Spinal cord (tissue), 9 donors: ENCODE measurements at regions not wholly inside any gene's neighbourhood (a gene's known extent, or its start where the extent isn't known, plus 50 kb on each side); places are given as distances from the start of the nearest gene placed in this dataset.

Experiments used
- DNase-seq, 6 donors: peaks; one replicate each; pipeline versions ENCODE4 v3.0.0 to v3.0.0-alpha.2; 2013 to 2015; ENCODE audit warnings: low spot score in 6 of 6, low read depth in 4 of 6
- H3K27ac ChIP-seq: one replicate; pipeline ENCODE4 v1.5.1; 2013; ENCODE audit warnings: low read depth, low read length, control low read depth
- H3K27me3 ChIP-seq: one replicate; pipeline ENCODE4 v1.6.1; 2013; ENCODE audit warnings: low read length; ENCODE audit not compliant: control insufficient read depth, insufficient read depth
- H3K36me3 ChIP-seq: one replicate; pipeline ENCODE4 v1.6.1; 2013; ENCODE audit warnings: low read length; ENCODE audit not compliant: control insufficient read depth, insufficient read depth
- H3K4me1 ChIP-seq: one replicate; pipeline ENCODE4 v1.6.1; 2013; ENCODE audit warnings: low read length; ENCODE audit not compliant: control insufficient read depth, insufficient read depth
- H3K4me3 ChIP-seq: one replicate; pipeline ENCODE4 v1.5.1; 2013; ENCODE audit warnings: low read depth, low read length, control low read depth
- H3K9me3 ChIP-seq: one replicate; pipeline ENCODE4 v1.6.1; 2013; ENCODE audit warnings: low read length; ENCODE audit not compliant: control insufficient read depth, insufficient read depth
- WGBS: methylation state at CpG from one replicate; pipeline ENCODE4 v1.1.5; 2013; ENCODE audit warnings: missing lambda C conversion rate; ENCODE audit not compliant: insufficient coverage; 5-methylcytosine and 5-hydroxymethylcytosine counted together
- donor health status: healthy.

- Histone ChIP-seq H3K27ac (no peak overlapping the region), H3K4me3 (no peak overlapping the region), H3K4me1 (peaks cover 17% of the 10 kb centered on the region), H3K36me3 (no peaks in the 10 kb centered on the region), H3K27me3 (peaks cover 29% of the 10 kb centered on the region), H3K9me3 (no peaks in the 10 kb centered on the region)
- 88% methylated on average over 4 of the region's 8 CpGs for WGBS
- DNase-seq, result no peak
Measured at GRCh38 chr12:111174251-111174960, 194.5 kb downstream of the PHETA1 start.

GRCh38 chr12:111173836-111174235 lies 195.1 kb downstream of the PHETA1 start:
- no peaks in the 10 kb centered on the region for H3K36me3 ChIP-seq

GRCh38 chr12:111173391-111173790 lies 195.5 kb downstream of the PHETA1 start:
- Histone ChIP-seq H3K36me3 (no peaks in the 10 kb centered on the region), H3K27me3 (peaks cover 26% of the 10 kb centered on the region), H3K4me3 (no peak overlapping the region), H3K4me1 (peaks cover 9% of the 10 kb centered on the region), H3K9me3 (no peaks in the 10 kb centered on the region), H3K27ac (no peak overlapping the region)
- DNase-seq, result no peak
- 89% methylated on average over 5 of the region's 5 CpGs for WGBS

More at GRCh38 chr12:111173836-111174235, 195.1 kb downstream of the PHETA1 start:
- WGBS, result 92% methylated on average over 3 of the region's 3 CpGs
- Histone ChIP-seq H3K9me3 (no peaks in the 10 kb centered on the region), H3K27ac (no peak overlapping the region), H3K4me3 (no peak overlapping the region), H3K27me3 (peaks cover 26% of the 10 kb centered on the region), H3K4me1 (peaks cover 13% of the 10 kb centered on the region)
- no peak for DNase-seq

- Histone ChIP-seq H3K27me3 (peaks cover 25% of the 10 kb centered on the region), H3K4me1 (peaks cover 8% of the 10 kb centered on the region), H3K4me3 (no peak overlapping the region), H3K9me3 (no peaks in the 10 kb centered on the region), H3K27ac (no peak overlapping the region), H3K36me3 (no peaks in the 10 kb centered on the region)
- 65% methylated on average over 6 of the region's 8 CpGs for WGBS
- DNase-seq, result no peak
Measured at GRCh38 chr12:111172786-111173185, 196.1 kb downstream of the PHETA1 start.

GRCh38 chr12:111171832-111172231 lies 197.1 kb downstream of the PHETA1 start:
- no peak for DNase-seq
- Histone ChIP-seq H3K27ac (no peak overlapping the region), H3K27me3 (peaks cover 24% of the 10 kb centered on the region), H3K36me3 (no peaks in the 10 kb centered on the region), H3K4me3 (no peak overlapping the region), H3K9me3 (no peaks in the 10 kb centered on the region), H3K4me1 (peaks cover 13% of the 10 kb centered on the region)
- 88% methylated on average over 9 of the region's 9 CpGs for WGBS

GRCh38 chr12:111171345-111171744 lies 197.6 kb downstream of the PHETA1 start:
- peaks cover 17% of the 10 kb centered on the region for H3K4me1 ChIP-seq
- no peak for DNase-seq
- 92% methylated on average over 9 of the region's 9 CpGs for WGBS
- no peaks in the 10 kb centered on the region for H3K9me3 ChIP-seq
- no peak overlapping the region for H3K27ac ChIP-seq
- H3K36me3 ChIP-seq, result no peaks in the 10 kb centered on the region
- peaks cover 21% of the 10 kb centered on the region for H3K27me3 ChIP-seq
- H3K4me3 ChIP-seq, result no peak overlapping the region

GRCh38 chr12:111170543-111170942 lies 198.4 kb downstream of the PHETA1 start:
- H3K4me3 ChIP-seq, result no peak overlapping the region
- peaks cover 15% of the 10 kb centered on the region for H3K27me3 ChIP-seq
- H3K4me1 ChIP-seq, result peaks cover 12% of the 10 kb centered on the region
- no peak for DNase-seq
- H3K27ac ChIP-seq, result no peak overlapping the region
- 79% methylated on average over 5 of the region's 8 CpGs for WGBS
- H3K9me3 ChIP-seq, result no peaks in the 10 kb centered on the region
- no peaks in the 10 kb centered on the region for H3K36me3 ChIP-seq

GRCh38 chr12:111169456-111169855 lies 199.4 kb downstream of the PHETA1 start:
- Histone ChIP-seq H3K27ac (no peak overlapping the region), H3K36me3 (no peaks in the 10 kb centered on the region), H3K27me3 (peaks cover 22% of the 10 kb centered on the region), H3K9me3 (no peaks in the 10 kb centered on the region), H3K4me1 (peaks cover 12% of the 10 kb centered on the region), H3K4me3 (no peak overlapping the region)
- WGBS, result 48% methylated on average over 2 of the region's 13 CpGs
- DNase-seq, result peak in 1 of 6 donors; percentile 66

GRCh38 chr12:111169032-111169431 lies 199.9 kb downstream of the PHETA1 start:
- H3K4me3 ChIP-seq, result no peak overlapping the region
- no peaks in the 10 kb centered on the region for H3K9me3 ChIP-seq
- DNase-seq, result no peak
- WGBS, result 80% methylated on average over 7 of the region's 8 CpGs
- H3K27me3 ChIP-seq, result peaks cover 22% of the 10 kb centered on the region
- no peaks in the 10 kb centered on the region for H3K36me3 ChIP-seq
- no peak overlapping the region for H3K27ac ChIP-seq
- H3K4me1 ChIP-seq, result peaks cover 12% of the 10 kb centered on the region
